Right atrium auricular region (tissue), 2 donors: ENCODE measurements at regions not wholly inside any gene's neighbourhood (a gene's known extent, or its start where the extent isn't known, plus 50 kb on each side); places are given as distances from the start of the nearest gene placed in this dataset.

Experiments used
- DNase-seq: peaks from one replicate; pipeline ENCODE4 v3.0.0-alpha.2; 2019; ENCODE audit warnings: low spot score
- H3K27ac ChIP-seq, 2 donors: fragments of 200-600 bp; sonication (generic); 1 replicate in 1 of 2; 2 replicates in 1 of 2; pipeline ENCODE4 v1.5.1; 2016 to 2019
- H3K27me3 ChIP-seq, 2 donors: fragments of 200-600 bp; sonication (generic); one replicate each; pipeline versions ENCODE4 v1.5.1 to v1.6.0; 2017 to 2019
- H3K36me3 ChIP-seq: fragments of 200-600 bp; sonication (generic); one replicate; pipeline ENCODE4 v1.5.1; 2016
- H3K4me1 ChIP-seq, 2 donors: fragments of 200-600 bp; sonication (generic); one replicate each; pipeline versions ENCODE4 v1.5.1 to v1.6.0; 2017 to 2019
- H3K4me3 ChIP-seq, 2 donors: fragments of 200-600 bp; sonication (generic); 1 replicate in 1 of 2; 2 replicates in 1 of 2; pipeline ENCODE4 v1.5.1; 2017 to 2019; ENCODE audit warnings: mild to moderate bottlenecking in 1 of 2, moderate library complexity in 1 of 2
- H3K9me3 ChIP-seq, 2 donors: fragments of 200-600 bp; sonication (generic); one replicate each; pipeline ENCODE4 v1.5.1; 2019
- TF ChIP-seq, protein P1 (sequence below), 2 donors: fragments of 200-600 bp; sonication (generic); IDR thresholded peaks; one replicate each; pipeline ENCODE4 v1.5.1; 2019; ENCODE audit warnings: antibody characterized with exemption in 2 of 2

DNA sequence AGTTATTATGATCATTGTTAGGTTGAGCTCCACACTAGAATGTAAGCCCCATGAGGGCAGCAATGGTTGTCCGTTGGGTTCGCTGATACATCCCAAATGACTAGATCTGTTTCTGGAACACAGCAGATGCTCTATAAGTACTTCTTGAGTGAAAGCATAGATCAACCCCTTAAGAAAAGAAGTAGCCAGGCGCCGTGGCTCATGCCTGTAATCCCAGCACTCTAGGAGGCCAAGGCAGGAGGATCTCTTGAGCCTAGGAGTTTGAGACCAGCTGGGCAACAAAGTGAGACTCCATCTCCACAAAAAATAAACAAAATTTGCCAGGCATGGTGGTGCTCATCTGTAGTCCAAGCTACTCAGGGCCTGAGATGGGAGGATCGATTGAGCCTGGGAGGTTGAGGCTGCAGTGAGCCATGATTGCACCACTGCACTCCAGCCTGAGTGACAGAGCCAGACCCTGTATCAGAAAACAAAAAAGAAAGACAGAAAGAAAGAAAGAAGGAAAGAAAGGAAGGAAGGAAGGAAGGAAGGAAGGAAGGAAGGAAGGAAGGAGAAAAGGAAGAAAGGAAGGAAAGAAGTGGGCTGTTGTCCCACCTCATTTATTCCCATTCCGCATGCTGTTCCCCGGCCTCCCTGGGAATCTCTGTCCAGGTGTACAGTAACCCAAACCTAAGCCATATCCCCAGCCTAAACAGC is 54.4 kb upstream of the RPL38 start:
- Histone ChIP-seq H3K4me3 (no peak overlapping the region), H3K9me3 (peaks cover 0 to under 1% of the 10 kb centered on the region in 2 donors), H3K4me1 (no peaks in the 10 kb centered on the region), H3K27ac (no peak overlapping the region), H3K27me3 (no peaks in the 10 kb centered on the region), H3K36me3 (no peaks in the 10 kb centered on the region)
- no peak for DNase-seq
- TF ChIP-seq, protein P1, sequence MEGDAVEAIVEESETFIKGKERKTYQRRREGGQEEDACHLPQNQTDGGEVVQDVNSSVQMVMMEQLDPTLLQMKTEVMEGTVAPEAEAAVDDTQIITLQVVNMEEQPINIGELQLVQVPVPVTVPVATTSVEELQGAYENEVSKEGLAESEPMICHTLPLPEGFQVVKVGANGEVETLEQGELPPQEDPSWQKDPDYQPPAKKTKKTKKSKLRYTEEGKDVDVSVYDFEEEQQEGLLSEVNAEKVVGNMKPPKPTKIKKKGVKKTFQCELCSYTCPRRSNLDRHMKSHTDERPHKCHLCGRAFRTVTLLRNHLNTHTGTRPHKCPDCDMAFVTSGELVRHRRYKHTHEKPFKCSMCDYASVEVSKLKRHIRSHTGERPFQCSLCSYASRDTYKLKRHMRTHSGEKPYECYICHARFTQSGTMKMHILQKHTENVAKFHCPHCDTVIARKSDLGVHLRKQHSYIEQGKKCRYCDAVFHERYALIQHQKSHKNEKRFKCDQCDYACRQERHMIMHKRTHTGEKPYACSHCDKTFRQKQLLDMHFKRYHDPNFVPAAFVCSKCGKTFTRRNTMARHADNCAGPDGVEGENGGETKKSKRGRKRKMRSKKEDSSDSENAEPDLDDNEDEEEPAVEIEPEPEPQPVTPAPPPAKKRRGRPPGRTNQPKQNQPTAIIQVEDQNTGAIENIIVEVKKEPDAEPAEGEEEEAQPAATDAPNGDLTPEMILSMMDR (IDR thresholded peaks at IDR 0.05): no peak

DNA sequence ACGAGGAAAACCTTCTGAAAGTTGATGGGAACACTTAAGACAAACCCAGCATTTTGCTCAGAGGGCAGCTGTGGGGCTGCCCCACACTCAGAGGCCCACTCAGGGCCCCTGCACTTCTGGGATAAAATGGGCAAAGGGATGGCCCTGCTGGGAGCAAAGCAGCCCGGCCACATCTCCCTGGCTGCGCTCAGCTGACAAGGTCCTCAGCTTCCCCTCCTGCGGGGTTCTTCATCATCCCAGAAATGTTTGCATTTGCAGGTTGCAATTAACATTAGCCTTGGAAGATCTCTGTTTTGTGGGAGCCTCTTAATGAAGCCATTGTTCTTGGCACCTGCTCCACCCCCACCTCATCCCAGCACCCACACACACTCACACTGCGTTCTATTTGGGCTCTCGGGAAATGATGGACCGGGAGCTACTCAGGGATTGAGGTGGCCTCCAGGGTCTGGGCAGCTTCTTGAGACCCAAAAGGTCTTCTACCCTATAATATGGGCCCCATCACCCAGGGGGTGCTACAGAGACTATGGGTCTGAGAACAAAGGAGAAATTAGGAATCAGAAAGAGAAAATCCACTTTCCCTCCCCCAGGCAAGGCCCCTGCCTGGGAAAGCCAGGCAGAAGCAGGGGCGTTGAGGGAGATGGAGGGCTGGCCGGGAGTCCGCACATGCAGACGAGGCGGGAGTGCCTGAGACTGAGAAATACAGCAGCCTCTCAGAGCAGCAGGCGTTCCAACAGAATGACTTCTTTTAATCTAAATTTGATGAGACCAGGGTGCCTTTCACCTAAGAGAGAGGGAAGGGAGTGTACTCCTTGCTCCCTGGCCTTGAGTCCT is 53.7 kb upstream of the RPL38 start:
- Histone ChIP-seq H3K36me3 (no peaks in the 10 kb centered on the region), H3K4me1 (no peaks in the 10 kb centered on the region), H3K4me3 (no peak overlapping the region), H3K9me3 (no peaks in the 10 kb centered on the region), H3K27me3 (no peaks in the 10 kb centered on the region), H3K27ac (no peak overlapping the region)
- DNase-seq: no peak
- TF ChIP-seq, protein P1 (IDR thresholded peaks at IDR 0.05): no peak

DNA sequence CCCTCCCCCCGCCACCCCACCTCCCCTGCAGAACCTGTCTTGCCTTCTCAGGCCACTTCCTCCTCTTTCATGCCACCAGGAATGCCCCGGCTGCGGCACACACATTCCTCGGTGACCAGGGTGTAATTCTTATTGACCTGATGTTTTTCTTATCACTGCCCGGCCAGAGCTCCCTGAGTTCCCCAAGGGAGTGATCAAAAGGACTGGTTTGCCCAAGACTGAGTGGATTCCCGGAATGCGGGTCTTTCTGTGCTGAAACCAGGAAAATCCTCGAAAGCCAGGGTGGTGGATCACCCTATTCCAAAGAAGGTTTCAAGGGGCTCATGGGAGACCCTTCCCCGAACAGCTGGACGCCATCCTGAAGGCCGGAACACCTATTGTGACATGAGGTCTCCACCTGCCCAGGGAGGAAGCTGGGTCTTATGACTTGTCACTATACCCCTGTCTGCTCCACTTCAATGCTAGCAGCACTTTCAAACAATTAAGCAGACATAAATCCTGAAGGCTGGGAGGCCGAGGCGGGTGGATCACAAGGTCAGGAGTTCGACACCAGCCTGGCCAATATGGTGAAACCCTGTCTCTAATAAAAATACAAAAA is 53.0 kb upstream of the RPL38 start:
- no peaks in the 10 kb centered on the region for H3K9me3 ChIP-seq
- no peaks in the 10 kb centered on the region for H3K27me3 ChIP-seq
- no peaks in the 10 kb centered on the region for H3K36me3 ChIP-seq
- no peaks in the 10 kb centered on the region for H3K4me1 ChIP-seq
- no peak overlapping the region for H3K27ac ChIP-seq
- TF ChIP-seq, protein P1 (IDR thresholded peaks at IDR 0.05): no peak
- H3K4me3 ChIP-seq: no peak overlapping the region
- no peak for DNase-seq

DNA sequence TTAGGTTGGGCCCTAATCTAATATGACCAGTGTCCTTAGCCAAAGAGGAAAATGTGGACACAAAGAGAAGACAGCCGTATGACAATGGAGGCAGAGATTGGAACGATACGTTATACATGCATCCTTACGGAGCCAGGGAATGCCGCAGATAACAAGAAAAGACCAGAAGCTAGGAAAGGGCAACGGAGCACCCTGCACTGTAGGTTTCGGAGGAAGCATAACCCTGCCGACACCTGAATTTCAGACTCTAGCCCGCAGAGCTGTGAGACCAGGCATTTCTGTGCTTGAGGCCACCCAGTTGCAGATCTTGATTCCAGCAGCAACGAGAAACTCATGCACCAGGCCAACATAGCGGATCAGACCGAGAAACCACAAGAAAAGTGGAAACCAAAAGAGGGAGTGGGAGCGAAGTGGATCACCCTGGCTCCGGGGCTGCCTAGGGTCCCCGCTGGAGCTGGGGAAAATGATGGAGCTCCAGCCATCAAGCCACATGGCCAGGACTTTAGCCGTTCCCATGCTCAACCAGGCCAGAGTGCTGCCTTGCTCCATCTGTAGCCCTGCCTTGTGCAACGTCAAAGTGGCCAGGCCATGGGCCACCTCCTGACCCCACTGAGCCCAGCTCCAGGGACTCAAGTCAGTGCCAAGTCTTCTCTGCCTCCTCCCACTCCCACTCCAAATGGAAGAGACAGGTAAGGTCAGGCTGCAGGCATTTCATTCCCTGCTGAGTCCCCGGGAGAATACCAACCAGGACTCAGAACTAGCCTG is 51.7 kb upstream of the RPL38 start:
- Histone ChIP-seq H3K36me3 (no peaks in the 10 kb centered on the region), H3K4me1 (no peaks in the 10 kb centered on the region), H3K27ac (no peak overlapping the region), H3K4me3 (no peak overlapping the region), H3K27me3 (no peaks in the 10 kb centered on the region), H3K9me3 (peaks cover 0 to 3% of the 10 kb centered on the region in 2 donors)
- no peak for DNase-seq
- TF ChIP-seq, protein P1 (IDR thresholded peaks at IDR 0.05): no peak

DNA sequence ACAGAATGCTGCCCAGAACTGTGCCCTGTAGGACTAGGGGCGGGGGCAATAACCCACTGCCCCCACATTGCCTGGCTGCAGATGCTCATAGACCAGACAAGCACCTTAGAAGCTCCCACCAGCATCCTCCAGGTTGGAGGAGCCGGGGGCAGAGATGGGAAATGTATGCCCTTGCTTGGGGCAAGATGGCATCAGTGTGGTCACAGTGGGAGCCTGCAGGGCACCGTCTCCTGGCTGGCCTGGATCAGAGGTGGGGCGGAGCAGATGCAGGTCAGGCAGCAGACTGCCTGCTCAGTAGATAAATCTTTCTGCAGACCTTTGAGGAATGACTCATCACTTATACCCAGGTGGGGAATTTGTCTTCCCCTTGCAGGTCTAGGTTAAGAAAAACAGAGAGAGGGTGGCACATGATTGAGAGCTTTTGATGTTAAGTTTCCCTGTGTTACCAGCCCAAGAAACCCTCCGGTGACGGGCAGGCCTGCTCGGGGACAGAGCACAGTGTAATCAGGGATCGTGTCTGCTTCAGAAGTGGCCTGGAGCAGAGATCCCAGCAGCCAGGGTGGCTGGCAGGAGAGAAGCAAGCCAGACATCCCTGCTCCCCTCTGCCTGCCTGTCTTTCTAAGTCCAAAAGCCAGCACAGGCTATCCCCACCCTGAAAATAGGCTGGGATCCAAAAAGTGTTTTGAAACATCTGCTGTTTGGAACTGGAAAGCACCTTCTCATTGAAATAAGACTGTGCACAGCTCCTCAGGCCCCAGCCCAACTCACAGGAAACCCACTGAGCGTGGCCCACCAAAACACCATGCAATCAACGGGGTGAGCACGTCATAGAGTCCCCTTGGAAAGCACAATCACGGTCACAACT is 50.7 kb upstream of the RPL38 start:
- TF ChIP-seq, protein P1 (IDR thresholded peaks at IDR 0.05): no peak
- H3K4me1 ChIP-seq: no peaks in the 10 kb centered on the region
- no peak for DNase-seq
- no peaks in the 10 kb centered on the region for H3K36me3 ChIP-seq
- H3K9me3 ChIP-seq: peaks cover 0 to 6% of the 10 kb centered on the region in 2 donors
- no peak overlapping the region for H3K4me3 ChIP-seq
- no peak overlapping the region for H3K27ac ChIP-seq
- no peaks in the 10 kb centered on the region for H3K27me3 ChIP-seq
